HepG2 (cell line): ENCODE measurements at regions not wholly inside any gene's neighbourhood (a gene's known extent, or its start where the extent isn't known, plus 50 kb on each side); places are given as distances from the start of the nearest gene placed in this dataset.

ENCODE experiments used
- ATAC-seq: fragments of 200-7000 bp; cut with Tn5 transposase; 3 replicates; pipeline ENCODE4 v1.9.1; 2020; ENCODE audit warnings: mild to moderate bottlenecking, moderate library complexity
- BruUV-seq: library from RNA; stranded (reverse); fragments of 400-500 nt; replicated peaks from 2 replicates; lab custom pipeline; 2021; lab: Mats Ljungman, UMichigan
- CTCF ChIA-PET: fragments of 300-600 bp; formaldehyde crosslinking; extraction: SDS; loops from one replicate; lab custom pipeline; 2021; ENCODE audit warnings: low total read pairs, inconsistent platforms, low intra/inter-chr PET ratio; lab: Yijun Ruan, JAX
- POLR2A ChIA-PET: fragments of 350-600 bp; sonication (Branson Sonifier 250); formaldehyde crosslinking; loops from one replicate; lab custom pipeline; 2020; ENCODE audit warnings: antibody characterized with exemption, inconsistent platforms; lab: Yijun Ruan, JAX
- DNase-seq: peaks from one replicate; pipeline ENCODE4 v3.0.0-alpha.2; 2015; ENCODE audit warnings: low spot score
- FAIRE-seq: peaks from 3 replicates; lab custom pipeline; 2011; peaks lifted over from hg19 to GRCh38; lab: Jason Lieb, UNC
- H2AFZ ChIP-seq: one replicate; pipeline ENCODE4 v1.6.1; 2011; ENCODE audit warnings: low read length, inconsistent platforms
- H3K27ac ChIP-seq: fragments of 300-600 bp; 3 replicates; pipeline ENCODE4 v1.8.0; 2011; ENCODE audit warnings: mixed run types, mild to moderate bottlenecking, mixed read lengths, low read length, inconsistent platforms; ENCODE audit not compliant: insufficient read depth; ENCODE audit errors: extremely low read length
- H3K27me3 ChIP-seq, 2 experiments: fragments of 200-600 bp in 1 of 2; 2 replicates in 1 of 2; 3 replicates in 1 of 2; pipeline versions ENCODE4 v1.6.0 to v1.8.0; 2011; ENCODE audit warnings: low read length in 2 of 2, mild to moderate bottlenecking in 2 of 2, moderate library complexity in 2 of 2, inconsistent platforms in 1 of 2; ENCODE audit not compliant: insufficient read depth in 2 of 2, control insufficient read depth in 1 of 2
- H3K36me3 ChIP-seq, 2 experiments: fragments of 200-600 bp in 1 of 2; replicated peaks in 1 of 2; 2 replicates in 1 of 2; 3 replicates in 1 of 2; pipeline versions ENCODE4 v1.5.1 to v1.8.0; 2011; ENCODE audit warnings: low read length in 2 of 2, inconsistent platforms in 1 of 2; ENCODE audit not compliant: insufficient read depth in 2 of 2, control insufficient read depth in 1 of 2
- H3K4me1 ChIP-seq: 2 replicates; pipeline ENCODE4 v1.5.1; 2012; ENCODE audit warnings: low read length, inconsistent platforms; ENCODE audit not compliant: insufficient read depth
- H3K4me2 ChIP-seq: 2 replicates; pipeline ENCODE4 v1.6.0; 2011; ENCODE audit warnings: low read depth, low read length, inconsistent platforms
- H3K4me3 ChIP-seq, 3 experiments: fragments of 200-600 bp in 1 of 3; sonication (generic), shearing (Covaris generic) in 1 of 3; replicated peaks in 1 of 3; 2 replicates each; pipeline ENCODE4 v1.5.1; 2011 to 2016; ENCODE audit warnings: low read length in 3 of 3, inconsistent platforms in 2 of 3, low read depth in 2 of 3, mild to moderate bottlenecking in 2 of 3, control low read depth in 1 of 3, mixed read lengths in 1 of 3; ENCODE audit not compliant: insufficient read depth in 1 of 3
- H3K79me2 ChIP-seq: one replicate; pipeline ENCODE4 v1.6.1; 2011; ENCODE audit warnings: low read length, inconsistent platforms; ENCODE audit not compliant: insufficient read depth
- H3K9ac ChIP-seq: 2 replicates; pipeline ENCODE4 v1.6.0; 2011; ENCODE audit warnings: mild to moderate bottlenecking, low read depth, low read length, inconsistent platforms; ENCODE audit not compliant: insufficient read depth
- H3K9me3 ChIP-seq: 2 replicates; pipeline ENCODE4 v1.5.1; 2012; ENCODE audit warnings: mild to moderate bottlenecking, low read length
- H4K20me1 ChIP-seq: 2 replicates; pipeline ENCODE4 v1.6.0; 2011; ENCODE audit warnings: inconsistent platforms, mild to moderate bottlenecking, low read length, moderate library complexity; ENCODE audit not compliant: insufficient read depth
- ARID2 ChIP-seq: sonication (generic); formaldehyde crosslinking; IDR thresholded peaks from 2 replicates; pipeline ENCODE4 v1.8.1; 2022; ENCODE audit warnings: mild to moderate bottlenecking, missing genetic modification reagents, borderline replicate concordance
- DNMT3B ChIP-seq: conservative IDR thresholded peaks from 2 replicates; pipeline ENCODE4 v1.6.1; 2016; ENCODE audit warnings: missing biosample characterization, control low read depth
- HNF4A ChIP-seq: sonication (generic); formaldehyde crosslinking; IDR thresholded peaks from 2 replicates; pipeline ENCODE4 v1.4.0; 2020; ENCODE audit warnings: missing genetic modification reagents
- KDM3A ChIP-seq: IDR thresholded peaks from 2 replicates; pipeline ENCODE4 v1.6.1; 2018; ENCODE audit warnings: low read depth, missing compliant biosample characterization
- KLF16 ChIP-seq, 2 experiments: sonication (generic) in 1 of 2; formaldehyde crosslinking in 1 of 2; IDR thresholded peaks; 2 replicates each; pipeline versions ENCODE4 v1.6.1 to v1.8.0; 2016 to 2023; ENCODE audit warnings: missing genetic modification reagents in 2 of 2, missing compliant biosample characterization in 1 of 2
- MBNL3 ChIP-seq: fragments of 250-450 bp; sonication (Bioruptor Pico); conservative IDR thresholded peaks from 2 replicates; pipeline ENCODE4 v1.8.0; 2022; ENCODE audit warnings: mild to moderate bottlenecking, inconsistent platforms
- MTA3 ChIP-seq: sonication (generic); formaldehyde crosslinking; IDR thresholded peaks from 2 replicates; pipeline ENCODE4 v1.4.0; 2020; ENCODE audit warnings: missing genetic modification reagents
- MZF1 ChIP-seq: sonication (generic); formaldehyde crosslinking; IDR thresholded peaks from 2 replicates; pipeline ENCODE4 v1.8.1; 2023; ENCODE audit warnings: mild to moderate bottlenecking, missing genetic modification reagents, borderline replicate concordance
- NCOA1 ChIP-seq: sonication (generic); formaldehyde crosslinking; IDR thresholded peaks from 2 replicates; pipeline ENCODE4 v1.9.0; 2021; ENCODE audit warnings: missing genetic modification reagents
- NFKBIZ ChIP-seq: IDR thresholded peaks from 2 replicates; pipeline ENCODE4 v1.6.1; 2018; ENCODE audit warnings: missing genetic modification reagents, missing compliant biosample characterization
- NFRKB ChIP-seq: fragments of 450-650 bp; IDR thresholded peaks from 2 replicates; pipeline ENCODE4 v1.6.1; 2017
- PITX1 ChIP-seq: sonication (generic); formaldehyde crosslinking; IDR thresholded peaks from 2 replicates; pipeline ENCODE4 v1.5.1; 2020; ENCODE audit warnings: mild to moderate bottlenecking, missing genetic modification reagents
- PREB ChIP-seq: sonication (generic); formaldehyde crosslinking; IDR thresholded peaks from 2 replicates; pipeline ENCODE4 v1.4.0; 2020; ENCODE audit warnings: missing genetic modification reagents
- RAD51 ChIP-seq: fragments of 450-650 bp; IDR thresholded peaks from 2 replicates; pipeline ENCODE4 v1.6.1; 2016; ENCODE audit warnings: borderline replicate concordance
- REPIN1 ChIP-seq: sonication (generic); formaldehyde crosslinking; IDR thresholded peaks from 2 replicates; pipeline ENCODE4 v1.8.0; 2022; ENCODE audit warnings: missing genetic modification reagents, low read depth, mild to moderate bottlenecking, borderline replicate concordance
- ZNF101 ChIP-seq: sonication (generic); formaldehyde crosslinking; IDR thresholded peaks from 2 replicates; pipeline ENCODE4 v1.4.0; 2020; ENCODE audit warnings: mild to moderate bottlenecking, low read depth, missing genetic modification reagents, borderline replicate concordance
- ZNF563 ChIP-seq: sonication (generic); formaldehyde crosslinking; IDR thresholded peaks from 2 replicates; pipeline ENCODE4 v1.8.0; 2022; ENCODE audit warnings: mild to moderate bottlenecking, moderate library complexity, missing genetic modification reagents
- ZNF766 ChIP-seq: sonication (generic); formaldehyde crosslinking; IDR thresholded peaks from 2 replicates; pipeline ENCODE4 v1.5.0; 2020; ENCODE audit warnings: missing genetic modification reagents, borderline replicate concordance
- ZNF777 ChIP-seq: sonication (generic); formaldehyde crosslinking; IDR thresholded peaks from 2 replicates; pipeline ENCODE4 v1.4.0; 2020; ENCODE audit warnings: missing genetic modification reagents
- ZNF788 ChIP-seq: sonication (generic); formaldehyde crosslinking; IDR thresholded peaks from 2 replicates; pipeline ENCODE4 v1.5.0; 2020; ENCODE audit warnings: mild to moderate bottlenecking, missing genetic modification reagents, borderline replicate concordance
- ZSCAN31 ChIP-seq: sonication (generic); formaldehyde crosslinking; IDR thresholded peaks from 2 replicates; pipeline ENCODE4 v1.5.0; 2020; ENCODE audit warnings: low read depth, mild to moderate bottlenecking, missing genetic modification reagents
- WGBS: methylation state at CpG from one replicate; pipeline ENCODE4 v1.1.6; 2017; ENCODE audit warnings: low lambda C conversion rate; 5-methylcytosine and 5-hydroxymethylcytosine counted together
- in situ Hi-C: cut with HindIII; loops from 2 replicates; pipeline ENCODE4 v1.10.0; 2017; ENCODE audit warnings: low pct_unique_long_range_greater_than_20kb; ENCODE audit not compliant: extremely low pct_ligation_motif_present
- intact Hi-C: fragments of 100-400 bp; cut with micrococcal nuclease; formaldehyde crosslinking; loops from one replicate; pipeline ENCODE4 v1.10.0; 2022; ENCODE audit not compliant: unreplicated experiment
- TF ChIP-seq, protein P1 (sequence below): sonication (generic); formaldehyde crosslinking; IDR thresholded peaks from 2 replicates; pipeline ENCODE4 v1.8.1; 2023; ENCODE audit warnings: mild to moderate bottlenecking, missing genetic modification reagents
- TF ChIP-seq, protein P2 (sequence below): sonication (generic); formaldehyde crosslinking; IDR thresholded peaks from 2 replicates; pipeline ENCODE4 v1.4.0; 2020; ENCODE audit warnings: mild to moderate bottlenecking, missing genetic modification reagents

- TF ChIP-seq, protein P1, sequence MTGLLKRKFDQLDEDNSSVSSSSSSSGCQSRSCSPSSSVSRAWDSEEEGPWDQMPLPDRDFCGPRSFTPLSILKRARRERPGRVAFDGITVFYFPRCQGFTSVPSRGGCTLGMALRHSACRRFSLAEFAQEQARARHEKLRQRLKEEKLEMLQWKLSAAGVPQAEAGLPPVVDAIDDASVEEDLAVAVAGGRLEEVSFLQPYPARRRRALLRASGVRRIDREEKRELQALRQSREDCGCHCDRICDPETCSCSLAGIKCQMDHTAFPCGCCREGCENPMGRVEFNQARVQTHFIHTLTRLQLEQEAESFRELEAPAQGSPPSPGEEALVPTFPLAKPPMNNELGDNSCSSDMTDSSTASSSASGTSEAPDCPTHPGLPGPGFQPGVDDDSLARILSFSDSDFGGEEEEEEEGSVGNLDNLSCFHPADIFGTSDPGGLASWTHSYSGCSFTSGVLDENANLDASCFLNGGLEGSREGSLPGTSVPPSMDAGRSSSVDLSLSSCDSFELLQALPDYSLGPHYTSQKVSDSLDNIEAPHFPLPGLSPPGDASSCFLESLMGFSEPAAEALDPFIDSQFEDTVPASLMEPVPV, result no peak
- no peak for TF ChIP-seq HNF4A (CRISPR knock-in tag)
- TF ChIP-seq ZNF777, result no peak
- TF ChIP-seq NFKBIZ (CRISPR knock-in tag), result no peak
- TF ChIP-seq RAD51, result peak; percentile 89; the same call in 1 of the 2 replicates
- TF ChIP-seq, protein P2, sequence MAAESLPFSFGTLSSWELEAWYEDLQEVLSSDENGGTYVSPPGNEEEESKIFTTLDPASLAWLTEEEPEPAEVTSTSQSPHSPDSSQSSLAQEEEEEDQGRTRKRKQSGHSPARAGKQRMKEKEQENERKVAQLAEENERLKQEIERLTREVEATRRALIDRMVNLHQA (CRISPR knock-in tag), result no peak
- TF ChIP-seq ZNF788 (CRISPR knock-in tag), result no peak
- no peak for TF ChIP-seq ARID2
- no peak for TF ChIP-seq DNMT3B (CRISPR knock-in tag)
Measured at GRCh38 chr6:15950962-15951569, 177.8 kb upstream of the MYLIP start (continued).

DNA sequence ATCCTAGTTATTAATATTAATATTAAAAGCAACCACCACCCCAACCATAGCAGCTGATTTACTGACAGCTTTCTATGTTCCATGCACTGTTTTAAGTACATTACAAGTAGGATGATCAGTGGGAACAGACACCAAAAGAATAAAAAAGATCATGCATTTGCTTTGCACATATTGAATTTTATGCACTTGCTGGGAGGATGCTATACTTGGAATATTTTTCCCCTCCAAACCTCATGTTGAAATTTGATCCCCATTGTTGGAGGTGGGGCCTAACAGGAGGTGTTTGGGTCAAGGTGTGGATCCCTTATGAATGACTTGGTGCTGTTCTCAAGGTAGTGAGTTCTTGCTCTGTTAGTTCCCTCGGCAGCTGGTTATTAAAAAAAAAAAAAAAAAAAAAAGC lies 178.9 kb upstream of the MYLIP start:
- CTCF ChIA-PET, result no interaction called here
- ATAC-seq, result no peak
- Histone ChIP-seq H3K9me3 (no peaks in the 10 kb centered on the region), H2AFZ (no peak overlapping the region), H3K79me2 (no peaks in the 10 kb centered on the region), H3K4me3 (no peak overlapping the region), H4K20me1 (no peaks in the 10 kb centered on the region; the same call in 1 of the 2 replicates), H3K27ac (no peak overlapping the region), H3K4me2 (no peak overlapping the region), H3K27me3 (peaks cover 3 to 52% of the 10 kb centered on the region in 2 experiments), H3K4me1 (peaks cover 24% of the 10 kb centered on the region), H3K9ac (no peak overlapping the region), H3K36me3 (no peaks in the 10 kb centered on the region)
- 27% methylated on average over 1 of the region's 1 CpG for WGBS
- no peak for DNase-seq
- FAIRE-seq, result no peak
- in situ Hi-C loops, result no loop called here
- BruUV-seq, result no TSS peak
- POLR2A ChIA-PET, result no interaction called here
- intact Hi-C loops, result no loop called here
- no peak for TF ChIP-seq MBNL3 (CRISPR knock-in tag)
- no peak for TF ChIP-seq ZSCAN31 (CRISPR knock-in tag)
- TF ChIP-seq NFRKB, result no peak
- TF ChIP-seq KDM3A (CRISPR knock-in tag), result no peak
- no peak for TF ChIP-seq ZNF563
- TF ChIP-seq MTA3, result no peak
- no peak for TF ChIP-seq PITX1
- no peak for TF ChIP-seq KLF16 (CRISPR knock-in tag; IDR thresholded peaks at IDR 0.05)
- no peak for TF ChIP-seq PREB (CRISPR knock-in tag)
- no peak for TF ChIP-seq ZNF766 (CRISPR knock-in tag)
- TF ChIP-seq MZF1, result no peak
- no peak for TF ChIP-seq ZNF101 (CRISPR knock-in tag)
- no peak for TF ChIP-seq REPIN1 (CRISPR knock-in tag)
- TF ChIP-seq NCOA1 (CRISPR knock-in tag), result no peak
